Tibial nerve (tissue), 3 donors: ENCODE measurements at regions not wholly inside any gene's neighbourhood (a gene's known extent, or its start where the extent isn't known, plus 50 kb on each side); places are given as distances from the start of the nearest gene placed in this dataset.
"Not testable (repeated sequence)": the region's sequence is repeated elsewhere in the genome, so short reads cannot be mapped to it uniquely, and the experiment has no call there.

ENCODE experiments used
- POLR2A ChIP-seq, 2 donors: fragments of 450-650 bp; IDR thresholded peaks; one replicate each; pipeline ENCODE4 v1.6.1; 2017; ENCODE audit warnings: antibody characterized with exemption in 2 of 2, mild to moderate bottlenecking in 2 of 2, moderate library complexity in 2 of 2
- TF ChIP-seq, protein P1 (sequence below), 5 experiments: fragments of 200-600 bp in 3 of 5; fragments of 450-650 bp in 2 of 5; sonication (generic) in 3 of 5; IDR thresholded peaks; one replicate each; pipeline ENCODE4 v1.5.1; 2016 to 2019; ENCODE audit warnings: antibody characterized with exemption in 5 of 5, mild to moderate bottlenecking in 3 of 5, moderate library complexity in 2 of 5

DNA sequence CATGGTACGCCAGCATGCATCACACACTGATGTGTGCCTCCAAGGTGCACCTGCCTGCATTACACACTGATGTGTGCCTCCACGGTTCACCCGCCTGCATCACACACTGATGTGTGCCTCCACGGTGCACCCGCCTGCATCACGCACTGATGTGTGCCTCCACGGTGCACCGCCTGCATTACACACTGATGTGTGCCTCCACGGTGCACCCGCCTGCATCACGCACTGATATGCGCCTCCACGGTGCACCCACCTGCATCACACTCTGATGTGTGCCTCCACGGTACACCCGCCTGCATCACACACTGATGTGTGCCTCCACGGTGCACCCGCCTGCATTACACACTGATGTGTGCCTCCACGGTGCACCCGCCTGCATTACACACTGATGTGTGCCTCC, 223.1 kb upstream of the SHH start:
- TF ChIP-seq, protein P1, sequence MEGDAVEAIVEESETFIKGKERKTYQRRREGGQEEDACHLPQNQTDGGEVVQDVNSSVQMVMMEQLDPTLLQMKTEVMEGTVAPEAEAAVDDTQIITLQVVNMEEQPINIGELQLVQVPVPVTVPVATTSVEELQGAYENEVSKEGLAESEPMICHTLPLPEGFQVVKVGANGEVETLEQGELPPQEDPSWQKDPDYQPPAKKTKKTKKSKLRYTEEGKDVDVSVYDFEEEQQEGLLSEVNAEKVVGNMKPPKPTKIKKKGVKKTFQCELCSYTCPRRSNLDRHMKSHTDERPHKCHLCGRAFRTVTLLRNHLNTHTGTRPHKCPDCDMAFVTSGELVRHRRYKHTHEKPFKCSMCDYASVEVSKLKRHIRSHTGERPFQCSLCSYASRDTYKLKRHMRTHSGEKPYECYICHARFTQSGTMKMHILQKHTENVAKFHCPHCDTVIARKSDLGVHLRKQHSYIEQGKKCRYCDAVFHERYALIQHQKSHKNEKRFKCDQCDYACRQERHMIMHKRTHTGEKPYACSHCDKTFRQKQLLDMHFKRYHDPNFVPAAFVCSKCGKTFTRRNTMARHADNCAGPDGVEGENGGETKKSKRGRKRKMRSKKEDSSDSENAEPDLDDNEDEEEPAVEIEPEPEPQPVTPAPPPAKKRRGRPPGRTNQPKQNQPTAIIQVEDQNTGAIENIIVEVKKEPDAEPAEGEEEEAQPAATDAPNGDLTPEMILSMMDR (IDR thresholded peaks at IDR 0.05) = not testable (repeated sequence)
- not testable (repeated sequence) for TF ChIP-seq POLR2A (IDR thresholded peaks at IDR 0.05)
